Mesenchymal stem cell (in vitro differentiated cells and primary cell): ENCODE measurements at regions not wholly inside any gene's neighbourhood (a gene's known extent, or its start where the extent isn't known, plus 50 kb on each side); places are given as distances from the start of the nearest gene placed in this dataset.

Source experiments
- DNase-seq: peaks from one replicate; pipeline ENCODE4 v3.0.0-alpha.2; 2013
- H2AFZ ChIP-seq: one replicate; pipeline ENCODE4 v1.6.1; 2013; ENCODE audit warnings: low read depth, mild to moderate bottlenecking, control low read depth, inconsistent platforms, low read length, moderate library complexity
- H2AK5ac ChIP-seq: 2 replicates; pipeline ENCODE4 v1.6.1; 2013; ENCODE audit warnings: low read length, moderate library complexity, mild to moderate bottlenecking, inconsistent platforms; ENCODE audit not compliant: severe bottlenecking
- H2BK120ac ChIP-seq: one replicate; pipeline ENCODE4 v1.6.1; 2013; ENCODE audit warnings: low read depth, mild to moderate bottlenecking, inconsistent platforms, low read length, moderate library complexity
- H2BK12ac ChIP-seq, 2 experiments: one replicate each; pipeline ENCODE4 v1.6.1; 2013; ENCODE audit warnings: inconsistent platforms in 2 of 2, low read length in 2 of 2, mild to moderate bottlenecking in 2 of 2, moderate library complexity in 2 of 2, control low read depth in 1 of 2
- H2BK15ac ChIP-seq: one replicate; pipeline ENCODE4 v1.6.1; 2013; ENCODE audit warnings: mild to moderate bottlenecking, low read depth, inconsistent platforms; ENCODE audit not compliant: poor library complexity, severe bottlenecking
- H2BK5ac ChIP-seq: 2 replicates; pipeline ENCODE4 v1.6.1; 2013; ENCODE audit warnings: low read depth, mild to moderate bottlenecking, low read length, control low read depth, inconsistent platforms; ENCODE audit not compliant: poor library complexity, severe bottlenecking
- H3K14ac ChIP-seq, 2 experiments: one replicate each; pipeline ENCODE4 v1.6.1; 2013; ENCODE audit warnings: inconsistent platforms in 2 of 2, low read length in 2 of 2, control low read depth in 1 of 2, mild to moderate bottlenecking in 1 of 2, moderate library complexity in 1 of 2
- H3K18ac ChIP-seq, 2 experiments: one replicate each; pipeline ENCODE4 v1.6.1; 2013; ENCODE audit warnings: inconsistent platforms in 2 of 2, low read length in 2 of 2, control low read depth in 1 of 2, low read depth in 1 of 2, mild to moderate bottlenecking in 1 of 2
- H3K23ac ChIP-seq, 2 experiments: one replicate each; pipeline ENCODE4 v1.6.1; 2013; ENCODE audit warnings: inconsistent platforms in 2 of 2, low read length in 2 of 2, mild to moderate bottlenecking in 2 of 2, moderate library complexity in 2 of 2, control low read depth in 1 of 2
- H3K27ac ChIP-seq: 2 replicates; pipeline ENCODE4 v1.5.1; 2013; ENCODE audit warnings: mild to moderate bottlenecking, moderate library complexity, low read length, control low read depth, inconsistent platforms; ENCODE audit not compliant: poor library complexity, severe bottlenecking
- H3K27me3 ChIP-seq, 2 experiments: 2 replicates each; pipeline versions ENCODE4 v1.6.1 to v1.7.0; 2013; ENCODE audit warnings: low read length in 2 of 2, mild to moderate bottlenecking in 2 of 2, moderate library complexity in 2 of 2, control low read depth in 1 of 2, inconsistent platforms in 1 of 2; ENCODE audit not compliant: control insufficient read depth in 1 of 2, insufficient read depth in 1 of 2
- H3K36me3 ChIP-seq, 2 experiments: 2 replicates each; pipeline versions ENCODE4 v1.6.1 to v1.7.0; 2013; ENCODE audit warnings: low read length in 2 of 2, control low read depth in 1 of 2, inconsistent platforms in 1 of 2, low read depth in 1 of 2, mild to moderate bottlenecking in 1 of 2; ENCODE audit not compliant: insufficient read depth in 2 of 2, control insufficient read depth in 1 of 2
- H3K4ac ChIP-seq, 2 experiments: one replicate each; pipeline ENCODE4 v1.6.1; 2013; ENCODE audit warnings: inconsistent platforms in 2 of 2, low read length in 2 of 2, mild to moderate bottlenecking in 2 of 2, moderate library complexity in 2 of 2, control low read depth in 1 of 2, low read depth in 1 of 2
- H3K4me1 ChIP-seq: 2 replicates; pipeline ENCODE4 v1.6.1; 2013; ENCODE audit warnings: low read depth, low read length, control low read depth; ENCODE audit not compliant: control insufficient read depth, insufficient read depth
- H3K4me2 ChIP-seq: 2 replicates; pipeline ENCODE4 v1.6.1; 2013; ENCODE audit warnings: low read length, mild to moderate bottlenecking, inconsistent platforms; ENCODE audit not compliant: poor library complexity, severe bottlenecking
- H3K4me3 ChIP-seq, 2 experiments: 2 replicates each; pipeline versions ENCODE4 v1.5.1 to v1.7.0; 2013; ENCODE audit warnings: low read length in 2 of 2, mild to moderate bottlenecking in 2 of 2, control low read depth in 1 of 2, low read depth in 1 of 2; ENCODE audit not compliant: insufficient read depth in 1 of 2
- H3K79me1 ChIP-seq: replicated peaks from 2 replicates; pipeline ENCODE4 v1.6.1; 2013; ENCODE audit warnings: mild to moderate bottlenecking, control low read depth, low read length, inconsistent platforms; ENCODE audit not compliant: poor library complexity, severe bottlenecking
- H3K9ac ChIP-seq: 2 replicates; pipeline ENCODE4 v1.7.0; 2013; ENCODE audit warnings: mild to moderate bottlenecking, low read length, moderate library complexity
- H3K9me3 ChIP-seq: 2 replicates; pipeline ENCODE4 v1.7.0; 2013; ENCODE audit warnings: mild to moderate bottlenecking, low read length; ENCODE audit not compliant: control insufficient read depth
- H4K8ac ChIP-seq: one replicate; pipeline ENCODE4 v1.6.1; 2013; ENCODE audit warnings: inconsistent platforms, mild to moderate bottlenecking, low read length, moderate library complexity
- H4K91ac ChIP-seq: one replicate; pipeline ENCODE4 v1.6.1; 2013; ENCODE audit warnings: mild to moderate bottlenecking, low read length, inconsistent platforms
- WGBS: methylation state at CpG from one replicate; pipeline ENCODE4 v1.1.7; 2013; ENCODE audit warnings: mixed read lengths; 5-methylcytosine and 5-hydroxymethylcytosine counted together

GRCh38 chr10:117424883-117425649 lies 49.8 kb upstream of the PDZD8 start:
- H2BK12ac ChIP-seq = no peak overlapping the region
- H3K27me3 ChIP-seq = peaks cover 8 to 18% of the 10 kb centered on the region in 2 experiments
- H2AK5ac ChIP-seq = no peak overlapping the region
- H3K23ac ChIP-seq = no peak overlapping the region
- H2AFZ ChIP-seq = no peak overlapping the region
- no peak overlapping the region for H4K91ac ChIP-seq
- no peak overlapping the region for H2BK120ac ChIP-seq
- no peak overlapping the region for H2BK5ac ChIP-seq
- H4K8ac ChIP-seq = no peak overlapping the region
- no peak overlapping the region for H3K9ac ChIP-seq
- H3K79me1 ChIP-seq = no peaks in the 10 kb centered on the region
- H3K14ac ChIP-seq = no peak overlapping the region
- H3K9me3 ChIP-seq = no peaks in the 10 kb centered on the region
- no peak for DNase-seq
- WGBS = 74% methylated on average over 13 of the region's 13 CpGs
- no peak overlapping the region for H3K4me3 ChIP-seq
- H3K36me3 ChIP-seq = no peaks in the 10 kb centered on the region
- H3K18ac ChIP-seq = no peak overlapping the region
- no peak overlapping the region for H2BK15ac ChIP-seq
- no peak overlapping the region for H3K4ac ChIP-seq
- H3K4me1 ChIP-seq = peaks cover 2% of the 10 kb centered on the region
- H3K27ac ChIP-seq = no peak overlapping the region
- no peak overlapping the region for H3K4me2 ChIP-seq
